SIG-M5 treated with dmso at 0.1 percent for 504 hours (cell line): ENCODE measurements at regions not wholly inside any gene's neighbourhood (a gene's known extent, or its start where the extent isn't known, plus 50 kb on each side); places are given as distances from the start of the nearest gene placed in this dataset.
"Not testable (repeated sequence)": the region's sequence is repeated elsewhere in the genome, so short reads cannot be mapped to it uniquely, and the experiment has no call there.

Experiments
- DNase-seq: peaks from one replicate; lab custom pipeline; 2025; ENCODE audit not compliant: unreplicated experiment; lab: John Stamatoyannopoulos, UW

DNA sequence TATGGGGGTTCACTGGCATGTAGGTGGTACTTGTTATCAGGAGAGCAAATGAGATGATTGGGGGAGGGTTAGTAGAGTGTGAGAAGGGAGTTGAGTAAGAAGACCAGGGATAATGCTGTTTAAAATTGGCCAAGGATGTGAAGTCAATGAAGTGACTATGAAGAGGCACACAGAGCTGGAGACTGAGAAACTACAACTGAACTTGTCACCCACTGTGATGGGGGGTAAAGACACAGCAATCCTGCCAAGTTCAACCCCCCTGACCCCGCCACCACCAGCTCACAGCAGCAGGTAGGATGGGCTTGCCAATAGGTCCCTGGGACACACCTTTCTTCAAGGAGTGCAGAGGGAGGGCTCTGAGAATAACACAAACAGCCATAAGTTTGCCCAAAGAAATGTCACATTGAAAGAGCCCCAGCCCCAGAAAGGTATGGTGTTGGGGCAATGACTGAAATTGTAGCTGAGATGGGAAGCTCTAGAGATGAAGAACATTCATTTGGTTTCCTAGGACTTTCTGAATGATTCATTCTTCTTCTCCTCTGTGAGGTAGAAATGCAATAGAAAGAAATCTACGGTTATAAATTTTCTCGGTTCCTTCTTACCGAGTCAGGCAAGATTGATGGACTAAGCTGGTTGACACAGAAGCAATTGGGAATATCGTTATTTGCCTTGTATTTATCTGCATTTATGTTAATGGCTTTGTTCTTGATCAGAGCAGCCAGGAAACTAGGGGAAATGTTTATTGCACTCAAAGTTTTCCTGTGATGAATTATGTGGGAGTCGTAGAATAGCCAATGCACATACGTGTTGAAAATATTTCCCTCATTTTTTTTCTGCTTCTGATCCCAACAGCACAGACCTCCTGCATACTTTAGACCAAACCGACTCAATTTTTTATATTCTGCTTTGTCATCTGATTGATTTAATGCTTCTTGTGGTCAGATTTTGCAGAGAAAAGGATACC lies 595.2 kb upstream of the CDH11 start:
- DNase-seq, result no peak

- DNase-seq, result no peak
Observed at GRCh38 chr16:65713181-65713808, 591.4 kb upstream of the CDH11 start.

DNA sequence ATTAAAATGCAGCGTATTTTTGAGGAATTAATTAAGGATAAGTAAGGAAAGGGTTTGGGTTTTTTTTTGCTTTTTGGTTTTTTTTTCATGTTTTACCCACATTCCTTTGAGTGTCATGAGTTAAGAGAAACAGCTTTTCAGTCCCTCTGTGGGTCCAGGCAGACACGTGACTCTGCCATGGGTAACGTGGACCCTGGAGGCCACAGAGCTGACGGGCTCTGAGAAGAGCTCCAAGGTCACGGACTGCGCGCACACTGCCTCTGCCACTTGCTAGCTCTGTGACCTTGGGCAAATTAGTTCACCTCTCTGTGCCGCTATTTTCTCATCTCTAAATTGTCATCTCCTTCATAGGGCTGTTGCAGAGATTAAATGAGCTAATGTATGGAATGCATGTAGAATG lies 588.2 kb upstream of the CDH11 start:
- DNase-seq, result no peak

DNA sequence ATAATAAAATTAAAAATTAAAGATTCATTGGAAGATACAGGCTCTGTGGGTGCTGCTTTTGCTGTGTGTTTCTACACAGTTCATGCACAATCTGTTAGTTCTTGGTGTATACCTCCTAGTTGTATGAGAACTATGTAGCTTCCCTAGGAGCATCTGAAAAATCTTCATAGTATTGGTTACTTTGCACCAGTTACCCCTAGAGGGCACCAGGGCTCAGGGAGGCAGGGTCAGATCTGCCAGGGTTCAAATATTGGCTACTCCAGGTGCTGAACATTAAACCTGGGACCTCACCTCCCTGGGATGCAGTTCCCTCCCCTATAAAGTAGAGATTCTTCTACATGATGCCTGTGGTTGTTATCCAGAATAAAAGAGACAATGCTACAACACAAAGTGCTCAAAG lies 583.0 kb upstream of the CDH11 start:
- DNase-seq, result no peak

- DNase-seq, result no peak
Observed at GRCh38 chr16:65702707-65703402, 581.0 kb upstream of the CDH11 start.

DNA sequence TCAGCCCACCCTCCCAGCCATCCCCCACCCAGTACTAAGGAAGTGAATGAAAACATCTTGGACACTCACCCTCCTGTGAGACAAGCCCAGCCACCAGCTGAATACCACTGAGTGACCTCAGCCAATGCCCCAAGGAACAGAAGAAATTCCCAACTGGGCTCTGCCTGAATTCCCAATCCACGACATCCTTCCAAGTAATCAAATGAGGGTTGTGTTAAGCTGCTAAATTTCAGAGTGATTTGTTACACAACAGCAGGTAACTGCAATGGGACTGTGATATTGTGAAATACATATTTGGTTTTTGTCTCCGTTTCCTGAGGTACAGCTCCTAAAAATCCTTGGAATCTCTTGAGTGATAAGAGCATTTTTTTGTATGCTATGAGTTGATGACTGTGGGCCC lies 578.7 kb upstream of the CDH11 start:
- DNase-seq, result no peak

- DNase-seq, result no peak
Observed at GRCh38 chr16:65698791-65699321, 577.0 kb upstream of the CDH11 start.

DNA sequence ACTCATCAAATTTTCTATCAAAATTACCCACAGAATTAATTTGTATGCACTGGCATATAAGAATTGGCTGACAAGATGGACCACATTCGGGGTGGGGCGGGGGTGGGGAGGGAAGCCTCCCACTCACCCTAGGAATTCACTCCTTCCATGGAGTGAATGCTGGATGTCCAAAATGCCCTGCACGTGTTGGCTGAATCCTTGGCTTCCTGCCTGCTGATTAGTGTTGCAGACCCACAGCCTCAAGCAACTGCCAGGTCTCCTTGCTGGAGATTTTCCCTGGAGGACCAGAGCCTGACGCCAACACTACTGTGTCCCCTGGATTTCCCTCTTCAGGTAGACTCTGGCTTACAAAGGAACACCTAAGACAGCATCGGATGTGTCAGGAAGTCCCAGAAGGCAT lies 575.7 kb upstream of the CDH11 start:
- DNase-seq, result no peak

DNA sequence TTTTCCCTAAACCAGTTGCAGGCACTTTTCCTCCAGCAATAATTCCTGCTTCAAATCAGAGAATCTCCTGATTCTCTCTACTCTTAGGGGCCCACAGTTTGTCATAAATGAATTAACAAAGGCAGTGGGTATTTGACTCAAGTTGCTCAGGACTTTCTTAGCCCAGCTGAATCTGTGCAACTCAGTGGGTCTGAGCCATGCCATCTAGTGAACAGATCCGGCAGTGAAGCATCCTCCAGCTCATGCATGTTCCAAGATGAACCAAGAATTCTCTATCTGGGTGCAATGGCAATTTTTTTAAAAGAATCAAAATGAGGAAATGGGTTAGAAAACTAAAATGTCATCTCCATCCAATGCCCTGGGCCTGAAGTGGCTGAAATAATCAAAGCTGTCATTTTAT lies 575.2 kb upstream of the CDH11 start:
- no peak for DNase-seq

DNA sequence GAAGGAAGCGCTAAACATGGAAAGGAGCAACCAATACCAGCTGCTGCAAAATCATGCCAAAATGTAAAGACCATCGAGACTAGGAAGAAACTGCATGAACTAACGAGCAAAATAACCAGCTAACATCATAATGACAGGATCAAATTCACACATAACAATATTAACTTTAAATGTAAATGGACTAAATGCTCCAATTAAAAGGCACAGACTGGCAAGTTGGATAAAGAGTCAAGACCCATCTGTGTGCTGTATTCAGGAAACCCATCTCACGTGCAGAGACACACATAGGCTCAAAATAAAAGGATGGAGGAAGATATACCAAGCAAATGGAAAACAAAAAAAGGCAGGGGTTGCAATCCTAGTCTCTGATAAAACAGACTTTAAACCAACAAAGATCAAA lies 570.0 kb upstream of the CDH11 start:
- DNase-seq, result not testable (repeated sequence)

DNA sequence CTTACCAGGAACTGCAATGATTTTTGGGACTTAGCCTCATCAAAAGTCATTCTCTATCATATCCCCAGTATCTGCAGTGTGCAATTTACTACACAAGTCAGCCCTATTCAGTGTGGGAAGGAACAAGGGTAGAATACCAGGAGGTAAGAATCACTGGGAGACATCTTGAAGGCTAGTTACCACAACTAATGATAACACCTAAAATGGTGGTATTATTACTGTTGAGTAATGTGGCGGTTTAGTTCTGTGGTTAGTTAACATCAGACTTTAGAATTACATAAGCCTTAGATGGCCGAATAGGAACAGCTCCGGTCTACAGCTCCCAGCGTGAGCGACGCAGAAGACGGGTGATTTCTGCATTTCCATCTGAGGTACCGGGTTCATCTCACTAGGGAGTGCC lies 567.9 kb upstream of the CDH11 start:
- DNase-seq, result no peak

DNA sequence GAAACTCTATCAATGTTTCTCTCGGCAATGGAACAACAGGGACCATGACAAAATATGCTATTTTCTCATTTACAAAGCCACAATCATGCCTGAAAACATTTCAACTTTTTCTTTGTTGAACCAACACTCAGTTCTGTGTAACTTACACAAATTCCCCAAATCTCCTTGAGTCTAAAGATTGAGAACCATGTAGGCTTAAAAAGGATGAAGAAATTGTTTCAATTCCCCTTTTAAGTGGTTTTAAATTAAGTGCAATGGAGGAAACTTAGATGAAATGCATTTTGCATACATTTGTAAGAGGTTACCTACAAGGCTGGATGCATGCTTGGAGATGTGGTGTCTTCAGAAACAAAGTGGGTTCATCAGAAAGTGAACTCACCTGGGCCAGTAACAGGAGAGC lies 566.4 kb upstream of the CDH11 start:
- DNase-seq, result no peak

GRCh38 chr16:65684230-65684629 lies 562.4 kb upstream of the CDH11 start:
- DNase-seq, result no peak

DNA sequence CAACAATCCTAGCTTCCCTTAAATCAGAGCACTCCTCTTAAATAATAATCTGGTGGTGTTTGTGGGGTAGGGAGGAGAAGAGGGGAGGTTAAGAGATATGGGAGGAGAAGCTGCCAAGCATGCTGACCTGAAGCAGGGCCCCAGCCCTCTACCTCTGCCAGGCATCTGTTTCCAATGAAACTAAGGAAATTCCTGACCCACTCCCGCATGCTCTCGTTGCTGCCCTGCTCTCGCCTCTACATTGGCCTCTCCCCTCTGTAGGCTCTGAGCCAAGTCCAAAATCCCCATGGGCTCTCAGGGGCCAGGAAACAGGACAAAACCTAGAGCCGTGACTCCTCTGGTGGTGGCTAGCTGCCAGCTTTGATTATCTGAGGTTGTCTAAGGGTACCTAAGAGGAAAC lies 559.5 kb upstream of the CDH11 start:
- no peak for DNase-seq

DNA sequence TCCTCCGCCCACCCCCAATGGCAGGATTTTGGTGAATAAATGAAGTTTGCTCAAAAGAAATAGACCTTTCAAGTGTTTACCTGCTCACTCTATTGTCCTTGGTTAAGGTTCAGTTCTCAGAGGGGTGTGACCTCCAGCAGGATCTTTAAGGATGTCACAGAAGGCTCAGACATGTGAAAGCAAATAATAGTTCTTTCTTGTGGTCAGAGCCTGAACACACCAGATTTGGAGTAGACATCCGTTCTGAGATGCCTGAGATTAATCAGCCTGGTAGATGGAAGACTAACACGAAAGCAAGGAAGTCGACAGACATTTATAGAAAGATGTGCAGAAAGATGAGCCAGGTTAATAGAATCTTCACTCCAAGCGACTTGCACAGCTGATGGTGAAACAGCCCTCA lies 557.9 kb upstream of the CDH11 start:
- no peak for DNase-seq

GRCh38 chr16:65675161-65675560 lies 553.3 kb upstream of the CDH11 start:
- DNase-seq, result no peak

DNA sequence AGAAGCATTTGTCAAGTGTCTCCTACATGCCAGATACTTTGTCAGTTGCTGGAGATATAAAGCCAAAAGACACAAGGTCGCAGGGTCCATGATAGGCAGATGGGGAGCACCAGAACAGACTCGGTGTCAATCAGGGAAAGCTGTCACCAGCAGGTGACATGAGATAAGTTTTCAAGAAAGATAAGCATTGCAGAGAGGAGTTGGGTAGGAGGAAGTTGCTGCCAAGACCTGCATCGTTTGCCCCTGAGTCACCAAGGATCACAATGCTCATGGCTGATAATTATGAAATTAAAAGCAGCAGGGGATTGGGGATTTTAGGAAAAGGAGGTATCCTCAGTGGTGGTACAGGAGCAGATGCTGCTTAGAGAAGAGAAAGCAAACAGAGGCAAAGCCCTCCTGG lies 551.1 kb upstream of the CDH11 start:
- DNase-seq, result no peak

- DNase-seq, result no peak
Observed at GRCh38 chr16:65671071-65671470, 549.2 kb upstream of the CDH11 start.

DNA sequence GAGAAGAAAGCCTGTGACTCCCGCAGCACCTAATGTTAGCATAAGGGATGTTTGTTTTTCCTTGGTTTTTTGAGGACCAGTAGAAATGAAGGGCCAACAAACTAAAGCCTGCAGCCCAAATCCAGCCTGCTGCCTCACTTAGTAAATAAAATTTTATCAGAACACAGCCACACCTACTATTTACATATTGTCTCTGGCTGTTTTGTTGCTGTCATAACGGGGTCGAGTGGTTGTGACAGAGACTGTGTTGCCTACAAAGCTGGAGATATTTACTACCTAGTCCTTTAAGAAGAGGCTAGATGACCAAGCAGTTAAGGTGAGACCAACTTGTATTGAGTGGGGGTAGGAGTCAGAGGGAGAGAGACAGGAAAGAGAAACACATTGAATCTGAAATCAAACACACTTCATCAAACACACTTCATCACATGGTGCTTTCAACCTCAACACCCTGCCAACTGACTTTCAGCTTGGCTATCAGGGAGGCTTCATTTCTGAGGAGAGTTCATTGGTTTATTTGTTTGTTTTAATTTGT lies 546.3 kb upstream of the CDH11 start:
- no peak for DNase-seq

GRCh38 chr16:65667011-65667578 lies 545.2 kb upstream of the CDH11 start:
- no peak for DNase-seq
